ENCODE measurements at regions not wholly inside any gene's neighbourhood (a gene's known extent, or its start where the extent isn't known, plus 50 kb on each side); places are given as distances from the start of the nearest gene placed in this dataset.
A peak's percentile ranks its signal among the peaks of the same experiment; 100 is the strongest.

DNA sequence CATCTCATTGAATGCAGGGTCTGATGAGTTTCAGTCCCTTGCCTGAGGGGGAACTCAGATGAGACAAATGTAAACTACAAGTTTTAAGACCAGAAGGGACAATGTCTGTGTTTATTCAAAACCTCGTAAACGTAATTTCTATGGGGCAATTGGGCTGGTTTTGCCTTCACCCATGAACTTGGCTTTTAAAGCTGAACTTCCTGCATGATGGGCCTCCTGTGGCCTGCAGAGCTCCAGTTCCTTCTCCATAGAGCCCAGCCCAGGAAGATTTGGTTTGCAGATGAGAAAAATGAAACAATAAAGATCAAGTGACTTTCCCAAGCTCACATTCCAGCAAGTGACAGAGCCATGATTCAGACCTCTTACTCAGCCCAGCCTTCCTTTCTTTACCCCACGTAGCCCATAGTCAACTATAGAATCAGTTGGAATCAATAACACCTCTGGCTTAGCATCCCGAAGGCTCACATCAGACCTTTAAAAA, 612.3 kb downstream of the UTRN start:
- TF ChIP-seq, protein P1, sequence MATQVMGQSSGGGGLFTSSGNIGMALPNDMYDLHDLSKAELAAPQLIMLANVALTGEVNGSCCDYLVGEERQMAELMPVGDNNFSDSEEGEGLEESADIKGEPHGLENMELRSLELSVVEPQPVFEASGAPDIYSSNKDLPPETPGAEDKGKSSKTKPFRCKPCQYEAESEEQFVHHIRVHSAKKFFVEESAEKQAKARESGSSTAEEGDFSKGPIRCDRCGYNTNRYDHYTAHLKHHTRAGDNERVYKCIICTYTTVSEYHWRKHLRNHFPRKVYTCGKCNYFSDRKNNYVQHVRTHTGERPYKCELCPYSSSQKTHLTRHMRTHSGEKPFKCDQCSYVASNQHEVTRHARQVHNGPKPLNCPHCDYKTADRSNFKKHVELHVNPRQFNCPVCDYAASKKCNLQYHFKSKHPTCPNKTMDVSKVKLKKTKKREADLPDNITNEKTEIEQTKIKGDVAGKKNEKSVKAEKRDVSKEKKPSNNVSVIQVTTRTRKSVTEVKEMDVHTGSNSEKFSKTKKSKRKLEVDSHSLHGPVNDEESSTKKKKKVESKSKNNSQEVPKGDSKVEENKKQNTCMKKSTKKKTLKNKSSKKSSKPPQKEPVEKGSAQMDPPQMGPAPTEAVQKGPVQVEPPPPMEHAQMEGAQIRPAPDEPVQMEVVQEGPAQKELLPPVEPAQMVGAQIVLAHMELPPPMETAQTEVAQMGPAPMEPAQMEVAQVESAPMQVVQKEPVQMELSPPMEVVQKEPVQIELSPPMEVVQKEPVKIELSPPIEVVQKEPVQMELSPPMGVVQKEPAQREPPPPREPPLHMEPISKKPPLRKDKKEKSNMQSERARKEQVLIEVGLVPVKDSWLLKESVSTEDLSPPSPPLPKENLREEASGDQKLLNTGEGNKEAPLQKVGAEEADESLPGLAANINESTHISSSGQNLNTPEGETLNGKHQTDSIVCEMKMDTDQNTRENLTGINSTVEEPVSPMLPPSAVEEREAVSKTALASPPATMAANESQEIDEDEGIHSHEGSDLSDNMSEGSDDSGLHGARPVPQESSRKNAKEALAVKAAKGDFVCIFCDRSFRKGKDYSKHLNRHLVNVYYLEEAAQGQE (IDR thresholded peaks at IDR 0.05; ENCODE audit: insufficient read depth in 1 of 2, low read depth in 2 of 2, low read length in 1 of 2) = no peak
- TF ChIP-seq TCF7L2 (IDR thresholded peaks at IDR 0.05; ENCODE audit: low read depth, low read length) (no peak), SIN3A (IDR thresholded peaks at IDR 0.05; ENCODE audit: borderline replicate concordance, insufficient read depth, low read depth, low read length) (no peak), POLR2AphosphoS5 (IDR thresholded peaks at IDR 0.05; ENCODE audit: low read depth, low read length) (no peak)
- ATAC-seq (peak; percentile 93), DNase-seq (ENCODE audit: low read depth, low spot score) (peak; percentile 71)
- POLR2A ChIA-PET = no interaction called here
- Histone ChIP-seq H3K36me3 (ENCODE audit: control insufficient read depth, insufficient read depth, low read length) (no peaks in the 10 kb centered on the region), H3K27ac (ENCODE audit: low read length) (no peak overlapping the region), H3K4me3 (ENCODE audit: low read depth in 2 of 2, low read length in 2 of 2) (no peak overlapping the region), H3K9me3 (ENCODE audit: control insufficient read depth, insufficient read depth, low read depth, low read length) (no peaks in the 10 kb centered on the region; the same call in 1 of the 2 replicates), H3K4me1 (ENCODE audit: control insufficient read depth, insufficient read depth, low read length) (peaks cover 10% of the 10 kb centered on the region), H3K27me3 (ENCODE audit: control insufficient read depth, insufficient read depth, low read length) (no peaks in the 10 kb centered on the region)
- intact Hi-C loops (cut with micrococcal nuclease; ENCODE audit: unreplicated experiment) (no loop called here), in situ Hi-C loops (cut with HindIII; ENCODE audit: low pct_unique_long_range_greater_than_20kb, low sequenced_read_pairs) (no loop called here)
- CTCF ChIA-PET = no interaction called here
- no TSS peak for BruUV-seq (replicated peaks)

DNA sequence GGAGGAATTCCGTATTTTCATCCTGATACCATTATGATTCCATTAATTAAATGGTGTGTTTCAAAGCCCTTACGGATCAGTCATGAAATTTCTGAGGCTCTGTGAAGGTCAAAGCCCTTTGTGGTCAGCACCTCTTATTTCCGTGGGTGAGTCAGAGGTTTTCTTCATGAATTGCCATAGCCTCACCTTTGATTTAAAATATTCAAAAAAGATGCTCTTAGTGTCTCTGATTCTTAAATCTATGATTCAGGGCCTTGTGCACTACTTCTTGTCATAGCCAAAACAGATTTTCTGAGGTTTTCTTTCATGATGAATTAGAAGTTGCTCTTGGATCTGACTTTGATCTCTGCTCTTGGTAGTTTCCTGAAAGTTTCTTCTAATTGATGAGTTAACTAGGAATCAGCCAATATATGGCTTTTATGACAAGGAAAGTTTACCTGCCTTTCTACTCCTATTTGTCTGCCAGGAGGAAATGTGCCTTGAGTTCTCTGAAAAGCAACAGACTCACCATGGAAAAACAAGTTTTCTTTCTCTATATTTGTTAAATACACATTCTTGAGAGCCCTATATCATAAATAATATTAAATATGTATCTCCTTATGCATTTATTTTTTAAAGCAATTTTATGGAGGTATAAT, 613.0 kb downstream of the UTRN start:
- ATAC-seq (peak; percentile 76), DNase-seq (ENCODE audit: low read depth, low spot score) (no peak)
- in situ Hi-C loops (cut with HindIII; ENCODE audit: low pct_unique_long_range_greater_than_20kb, low sequenced_read_pairs) (no loop called here), intact Hi-C loops (cut with micrococcal nuclease; ENCODE audit: unreplicated experiment) (no loop called here)
- Histone ChIP-seq H3K36me3 (ENCODE audit: control insufficient read depth, insufficient read depth, low read length) (no peaks in the 10 kb centered on the region), H3K9me3 (ENCODE audit: control insufficient read depth, insufficient read depth, low read depth, low read length) (no peaks in the 10 kb centered on the region; the same call in 1 of the 2 replicates), H3K4me3 (ENCODE audit: low read depth in 2 of 2, low read length in 2 of 2) (no peak overlapping the region), H3K27me3 (ENCODE audit: control insufficient read depth, insufficient read depth, low read length) (no peaks in the 10 kb centered on the region), H3K27ac (ENCODE audit: low read length) (no peak overlapping the region), H3K4me1 (ENCODE audit: control insufficient read depth, insufficient read depth, low read length) (peaks cover 10% of the 10 kb centered on the region)
- TF ChIP-seq POLR2AphosphoS5 (IDR thresholded peaks at IDR 0.05; ENCODE audit: low read depth, low read length) (no peak), SIN3A (IDR thresholded peaks at IDR 0.05; ENCODE audit: borderline replicate concordance, insufficient read depth, low read depth, low read length) (no peak), TCF7L2 (IDR thresholded peaks at IDR 0.05; ENCODE audit: low read depth, low read length) (no peak)
- TF ChIP-seq, protein P1 (IDR thresholded peaks at IDR 0.05; ENCODE audit: insufficient read depth in 1 of 2, low read depth in 2 of 2, low read length in 1 of 2) = no peak
- TF ChIP-seq, protein P2, sequence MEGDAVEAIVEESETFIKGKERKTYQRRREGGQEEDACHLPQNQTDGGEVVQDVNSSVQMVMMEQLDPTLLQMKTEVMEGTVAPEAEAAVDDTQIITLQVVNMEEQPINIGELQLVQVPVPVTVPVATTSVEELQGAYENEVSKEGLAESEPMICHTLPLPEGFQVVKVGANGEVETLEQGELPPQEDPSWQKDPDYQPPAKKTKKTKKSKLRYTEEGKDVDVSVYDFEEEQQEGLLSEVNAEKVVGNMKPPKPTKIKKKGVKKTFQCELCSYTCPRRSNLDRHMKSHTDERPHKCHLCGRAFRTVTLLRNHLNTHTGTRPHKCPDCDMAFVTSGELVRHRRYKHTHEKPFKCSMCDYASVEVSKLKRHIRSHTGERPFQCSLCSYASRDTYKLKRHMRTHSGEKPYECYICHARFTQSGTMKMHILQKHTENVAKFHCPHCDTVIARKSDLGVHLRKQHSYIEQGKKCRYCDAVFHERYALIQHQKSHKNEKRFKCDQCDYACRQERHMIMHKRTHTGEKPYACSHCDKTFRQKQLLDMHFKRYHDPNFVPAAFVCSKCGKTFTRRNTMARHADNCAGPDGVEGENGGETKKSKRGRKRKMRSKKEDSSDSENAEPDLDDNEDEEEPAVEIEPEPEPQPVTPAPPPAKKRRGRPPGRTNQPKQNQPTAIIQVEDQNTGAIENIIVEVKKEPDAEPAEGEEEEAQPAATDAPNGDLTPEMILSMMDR (IDR thresholded peaks at IDR 0.05) = no peak
- CTCF ChIA-PET = no interaction called here
- no TSS peak for BruUV-seq (replicated peaks)
- POLR2A ChIA-PET = no interaction called here
